ENCODE measurements at regions not wholly inside any gene's neighbourhood (a gene's known extent, or its start where the extent isn't known, plus 50 kb on each side); places are given as distances from the start of the nearest gene placed in this dataset.
"Not testable (repeated sequence)": the region's sequence is repeated elsewhere in the genome, so short reads cannot be mapped to it uniquely, and the experiment has no call there.

DNA sequence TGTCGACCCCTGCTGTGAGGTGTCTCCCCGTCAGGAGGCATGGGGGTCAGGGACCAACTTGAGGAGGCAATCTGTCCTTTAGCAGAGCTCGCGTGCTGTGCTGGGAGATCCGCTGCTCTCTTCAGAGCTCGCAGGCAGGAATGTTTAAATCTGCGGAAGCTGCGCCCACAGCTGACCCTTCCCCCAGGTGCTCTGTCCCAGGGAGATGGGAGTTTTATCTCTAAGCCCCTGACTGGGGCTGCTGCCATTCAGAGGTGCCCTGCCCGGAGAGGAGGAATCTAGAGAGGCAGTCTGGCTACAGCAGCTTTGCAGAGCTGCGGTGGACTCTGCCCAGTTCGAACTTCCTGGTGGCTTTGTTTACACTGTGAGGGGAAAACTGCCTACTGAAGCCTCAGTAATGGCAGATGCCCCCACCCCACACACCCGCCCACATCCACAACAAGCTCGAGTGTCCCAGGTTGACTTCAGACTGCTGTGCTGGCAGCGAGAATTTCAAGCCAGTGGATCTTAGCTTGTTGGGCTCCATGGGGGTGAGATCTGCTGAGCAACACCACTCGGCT is 133.1 kb downstream of the CENPC start:
- DNase-seq (ENCODE audit: low spot score); ATAC-seq; intact Hi-C loops (cut with DNase I): not testable (repeated sequence)

DNA sequence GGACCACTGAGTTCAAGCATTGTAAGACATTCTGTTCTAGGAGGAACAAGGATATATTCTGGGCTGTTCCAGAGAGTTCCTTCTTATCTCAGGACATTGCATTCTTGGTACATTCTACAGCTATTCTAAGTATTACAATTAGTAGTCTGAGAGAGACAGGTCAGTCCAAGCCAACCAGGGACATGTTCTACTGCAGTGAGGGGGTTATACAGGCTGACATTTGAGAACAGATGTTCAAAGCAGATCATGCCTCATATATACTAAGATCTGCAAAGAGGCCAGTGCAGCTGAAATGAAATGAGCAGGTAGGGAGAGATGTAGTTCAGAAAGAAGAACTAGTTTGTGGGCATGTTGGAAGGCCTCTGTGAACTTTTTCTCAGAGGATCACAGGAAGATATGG is 142.0 kb downstream of the CENPC start:
- no peak for DNase-seq (ENCODE audit: low spot score)
- intact Hi-C loops (cut with DNase I): no loop called here
- ATAC-seq: no peak

DNA sequence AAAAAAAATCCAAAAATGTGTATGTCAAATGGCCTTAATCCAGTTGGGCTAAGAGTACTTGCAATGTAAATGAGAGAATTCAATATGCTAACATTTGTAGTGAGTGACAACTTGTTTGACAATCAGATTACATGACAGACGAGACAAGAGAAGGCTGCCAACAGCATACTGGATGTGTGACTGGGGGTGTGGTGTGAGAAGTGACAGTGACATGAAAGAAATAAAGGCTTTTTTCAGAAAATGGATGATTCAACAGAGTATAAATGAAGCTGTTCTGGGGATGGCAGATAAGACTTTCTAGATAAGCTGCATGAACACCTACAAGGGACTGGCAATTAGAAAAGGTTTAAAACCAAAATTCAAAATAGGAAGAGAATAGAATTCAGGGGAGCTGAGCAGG is 143.4 kb downstream of the CENPC start:
- ATAC-seq (no peak), DNase-seq (ENCODE audit: low spot score) (no peak)
- intact Hi-C loops (cut with DNase I): no loop called here

GRCh38 chr4:67397931-67398330 is 147.4 kb downstream of the CENPC start:
- intact Hi-C loops (cut with DNase I): no loop called here
- no peak for ATAC-seq
- no peak for DNase-seq (ENCODE audit: low spot score)

DNA sequence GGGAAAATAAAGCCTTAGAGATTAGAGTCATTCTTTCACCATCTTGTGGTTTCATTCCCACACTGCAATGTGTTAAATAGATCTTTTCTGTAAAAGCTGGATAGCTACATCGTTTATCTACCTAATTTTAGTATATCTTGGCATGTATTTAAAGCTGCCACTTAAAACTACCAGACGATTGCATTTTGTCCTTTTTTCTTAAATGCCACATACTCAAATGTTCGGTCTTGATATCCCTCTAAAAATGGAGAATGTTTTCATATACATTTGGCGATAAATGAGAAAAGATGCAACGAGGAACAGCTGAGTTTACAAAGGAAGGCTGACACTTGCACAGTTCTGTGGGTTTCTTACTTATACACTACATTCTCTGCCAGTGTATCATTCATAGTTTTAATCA is 148.3 kb downstream of the CENPC start:
- DNase-seq (ENCODE audit: low spot score) (no peak), ATAC-seq (no peak)
- intact Hi-C loops (cut with DNase I): no loop called here

DNA sequence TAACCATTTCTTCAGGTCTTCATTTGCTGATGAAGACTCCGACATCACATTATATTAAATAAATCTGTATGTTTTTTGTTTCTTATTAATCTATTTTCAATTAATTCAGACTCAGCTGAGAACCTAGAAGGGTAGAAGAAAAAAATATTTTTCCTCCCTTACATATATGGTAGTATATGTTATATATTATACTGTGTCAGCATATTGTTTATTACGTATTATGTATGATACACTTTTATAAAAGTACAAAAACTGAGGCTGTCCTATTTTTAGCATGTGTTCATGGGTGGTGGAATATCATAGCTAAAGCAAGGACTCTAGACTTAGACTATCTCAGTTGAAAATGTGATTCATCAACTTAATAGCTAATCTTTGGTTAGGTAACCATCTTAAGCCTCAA is 149.3 kb downstream of the CENPC start:
- no peak for ATAC-seq
- intact Hi-C loops (cut with DNase I): no loop called here

DNA sequence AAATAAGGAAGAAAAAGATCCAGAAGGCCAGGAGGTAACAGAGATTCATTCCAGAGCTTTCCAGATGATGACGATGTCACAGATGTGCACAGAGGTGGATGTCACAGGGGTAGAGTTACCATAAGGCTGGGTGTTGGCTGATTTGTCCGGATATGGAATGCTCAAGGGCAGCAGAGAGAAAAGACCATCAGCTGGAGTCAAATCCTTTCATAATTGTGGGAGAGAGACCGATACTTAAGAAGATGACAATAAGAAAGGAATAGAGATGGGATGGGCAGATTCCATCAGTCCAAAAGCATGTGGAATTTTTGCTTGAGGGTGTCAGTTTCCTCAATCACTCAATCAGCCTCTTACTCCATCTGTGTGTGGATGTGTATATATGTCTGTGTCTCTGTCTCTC is 150.4 kb downstream of the CENPC start:
- DNase-seq (ENCODE audit: low spot score): no peak
- no peak for ATAC-seq
- intact Hi-C loops (cut with DNase I): no loop called here

More for the DNA sequence above, 149.3 kb downstream of the CENPC start:
- no peak for DNase-seq (ENCODE audit: low spot score)

DNA sequence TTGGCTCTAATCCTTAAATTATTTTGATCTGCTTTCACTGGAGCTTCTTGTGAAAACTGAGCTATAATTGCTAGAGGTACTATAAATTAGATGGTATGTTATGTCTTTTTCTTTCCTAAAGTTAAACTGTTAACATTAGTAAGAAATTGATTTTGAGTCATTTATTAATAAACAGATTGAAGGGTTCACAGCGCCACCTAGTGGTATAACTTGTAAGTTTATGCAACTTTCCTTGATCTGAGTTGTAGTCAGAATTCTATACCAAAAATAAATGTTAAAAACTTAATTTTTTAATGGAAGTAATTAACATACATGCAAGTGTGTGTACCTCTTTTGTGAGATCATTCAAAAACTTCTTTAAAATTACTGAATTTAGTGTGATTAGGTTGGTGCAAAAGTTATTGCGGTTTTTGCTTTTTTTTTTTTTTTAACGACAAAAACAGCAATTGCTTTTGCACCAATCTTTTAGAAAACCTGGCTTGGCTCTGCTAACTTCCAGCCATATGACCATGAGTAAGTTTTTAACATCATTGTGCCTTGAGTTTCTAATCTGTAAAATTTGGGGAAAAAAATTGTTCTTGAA is 151.5 kb downstream of the CENPC start:
- intact Hi-C loops (cut with DNase I): no loop called here
- no peak for ATAC-seq
- DNase-seq (ENCODE audit: low spot score): no peak

GRCh38 chr4:67393007-67393406 is 152.3 kb downstream of the CENPC start:
- intact Hi-C loops (cut with DNase I): no loop called here
- ATAC-seq: no peak
- no peak for DNase-seq (ENCODE audit: low spot score)

GRCh38 chr4:67381406-67381804 is 163.9 kb downstream of the CENPC start:
- DNase-seq (ENCODE audit: low spot score): not testable (repeated sequence)

DNA sequence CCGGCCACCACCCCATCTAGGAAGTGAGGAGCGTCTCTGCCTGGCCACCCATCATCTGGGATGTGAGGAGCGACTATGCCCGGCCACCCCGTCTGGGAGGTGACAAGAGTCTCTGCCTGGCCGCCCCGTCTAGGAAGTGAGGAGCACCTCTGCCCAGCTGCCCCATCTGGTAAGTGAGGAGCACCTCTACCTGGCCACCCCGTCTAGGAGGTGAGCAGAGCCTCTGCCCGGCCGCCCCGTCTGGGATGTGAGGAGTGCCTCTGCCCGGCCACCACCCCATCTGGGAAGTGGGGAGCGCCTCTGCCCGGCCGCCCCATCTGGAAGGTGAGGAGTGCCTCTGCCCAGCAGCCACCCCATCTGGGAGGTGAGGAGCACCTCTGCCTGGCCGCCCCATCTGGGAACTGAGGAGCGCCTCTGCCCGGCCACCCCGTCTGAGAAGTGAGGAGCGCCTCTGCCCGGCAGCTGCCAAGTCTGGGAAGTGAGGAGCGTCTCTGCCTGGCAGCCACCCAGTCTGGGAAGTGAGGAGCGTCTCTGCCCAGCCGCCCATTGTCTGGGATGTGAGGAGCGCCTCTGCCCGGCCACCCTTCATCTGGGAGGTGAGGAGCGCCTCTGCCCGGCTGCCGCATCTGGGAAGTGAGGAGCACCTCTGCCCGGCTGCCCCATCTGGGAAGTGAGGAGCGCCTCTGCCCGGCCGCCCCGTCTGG is 164.4 kb downstream of the CENPC start:
- ATAC-seq: not testable (repeated sequence)
- peak; percentile 55 for DNase-seq (ENCODE audit: low spot score)

More at GRCh38 chr4:67381406-67381804, 163.9 kb downstream of the CENPC start:
- ATAC-seq; intact Hi-C loops (cut with DNase I): not testable (repeated sequence)

GRCh38 chr4:67380154-67380553 is 165.1 kb downstream of the CENPC start:
- ATAC-seq (no peak), DNase-seq (ENCODE audit: low spot score) (no peak)
- intact Hi-C loops (cut with DNase I): no loop called here

More for the DNA sequence above, 164.4 kb downstream of the CENPC start:
- intact Hi-C loops (cut with DNase I): not testable (repeated sequence)

DNA sequence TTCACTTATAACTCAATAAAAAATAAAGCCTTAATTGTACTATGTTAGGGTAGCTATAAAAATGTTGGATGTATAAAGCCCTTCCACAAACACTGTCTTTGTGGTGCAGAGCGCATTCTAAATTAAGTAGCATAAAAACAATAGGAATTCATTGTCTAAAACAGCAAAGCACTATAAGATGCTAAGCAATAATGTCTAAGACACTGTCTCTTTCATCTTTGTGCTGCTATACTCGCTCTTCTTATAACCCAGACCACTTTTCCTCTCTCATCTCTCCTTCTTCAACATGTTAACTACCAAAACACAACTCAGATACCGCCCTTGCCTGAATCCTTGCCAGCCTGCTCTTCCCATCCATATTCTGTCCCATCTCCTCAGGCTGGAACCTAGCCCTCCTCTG is 170.0 kb downstream of the CENPC start:
- DNase-seq (ENCODE audit: low spot score) (no peak), ATAC-seq (no peak)
- intact Hi-C loops (cut with DNase I): no loop called here

GRCh38 chr4:67371615-67372014 is 173.7 kb downstream of the CENPC start:
- ATAC-seq (no peak), DNase-seq (ENCODE audit: low spot score) (no peak)
- intact Hi-C loops (cut with DNase I): no loop called here

- intact Hi-C loops (cut with DNase I): no loop called here
- ATAC-seq: no peak
These were observed 178.9 kb downstream of the CENPC start for GRCh38 chr4:67366311-67366861.

DNA sequence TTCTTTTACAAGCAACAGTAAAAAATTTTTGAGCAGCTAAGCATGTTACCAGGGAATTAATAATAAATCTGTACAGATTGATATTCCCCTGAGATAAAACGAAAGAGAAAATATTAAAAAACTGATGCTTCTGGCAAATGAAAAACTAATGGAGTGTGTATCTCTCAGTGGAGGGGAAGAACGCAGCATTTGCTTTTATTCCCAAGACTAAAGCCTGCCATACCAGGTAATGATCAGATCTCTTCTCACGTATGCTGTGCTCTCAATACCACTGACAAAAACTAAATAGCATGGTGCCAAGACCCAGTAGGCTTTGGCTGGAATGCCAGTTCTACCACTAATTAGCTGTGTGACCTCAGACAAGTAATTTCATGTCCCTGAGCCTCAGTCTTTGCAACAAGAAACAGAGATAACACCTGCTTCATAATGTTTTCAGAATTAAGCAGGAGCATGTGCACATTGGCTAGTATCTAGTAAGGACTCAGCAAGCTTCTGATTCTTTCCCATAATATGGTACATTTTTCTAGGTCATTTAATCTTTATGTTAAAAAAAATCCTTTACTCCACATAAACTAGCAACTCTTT is 179.6 kb downstream of the CENPC start:
- intact Hi-C loops (cut with DNase I): no loop called here
- no peak for ATAC-seq
- no peak for DNase-seq (ENCODE audit: low spot score)

More at GRCh38 chr4:67366311-67366861, 178.9 kb downstream of the CENPC start:
- no peak for DNase-seq (ENCODE audit: low spot score)

DNA sequence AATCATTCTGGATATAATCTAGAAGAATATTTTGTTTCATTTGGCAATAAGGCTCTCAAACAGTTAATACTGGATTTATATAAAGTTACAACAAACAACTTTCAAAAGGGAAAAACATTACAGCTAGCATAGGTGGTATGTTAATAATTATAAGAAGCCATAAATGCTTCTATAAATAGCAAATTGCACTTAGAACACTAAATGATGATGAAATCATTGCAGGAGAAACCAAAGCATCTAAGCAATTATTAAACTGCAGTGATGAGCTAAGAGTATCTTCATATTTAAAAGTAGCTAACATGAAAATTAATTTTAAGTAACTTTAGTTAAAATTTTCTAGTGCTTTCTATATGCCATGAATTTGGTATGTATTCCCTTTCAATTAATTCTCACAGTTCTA is 189.5 kb downstream of the CENPC start:
- ATAC-seq (no peak), DNase-seq (ENCODE audit: low spot score) (no peak)
- intact Hi-C loops (cut with DNase I): no loop called here

DNA sequence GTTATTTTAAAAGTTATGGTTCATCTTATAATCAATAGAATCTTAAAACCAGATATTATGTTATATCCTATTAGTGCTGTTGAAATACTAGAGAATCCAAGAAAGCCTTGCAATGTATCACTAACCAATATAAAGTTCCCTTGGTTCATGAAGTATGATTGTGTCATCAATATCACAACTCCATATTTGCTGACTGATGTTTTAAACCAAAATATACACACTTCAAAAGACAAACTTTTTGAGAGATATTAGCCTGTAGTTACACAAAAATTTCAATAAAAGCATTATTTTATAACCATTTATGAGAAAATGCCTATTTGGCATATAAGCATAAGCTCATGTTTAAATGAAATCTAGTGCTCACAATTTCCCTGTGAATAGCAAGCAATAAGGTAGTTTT is 198.6 kb downstream of the CENPC start:
- ATAC-seq: no peak
- no peak for DNase-seq (ENCODE audit: low spot score)
- intact Hi-C loops (cut with DNase I): no loop called here

- ATAC-seq: no peak
- no peak for DNase-seq (ENCODE audit: low spot score)
- intact Hi-C loops (cut with DNase I): no loop called here
These were observed 200.5 kb downstream of the CENPC start for GRCh38 chr4:67344594-67345380.

Data from sciatic nerve (tissue), 2 donors.